PC-9 (cell line): ENCODE measurements at regions not wholly inside any gene's neighbourhood (a gene's known extent, or its start where the extent isn't known, plus 50 kb on each side); places are given as distances from the start of the nearest gene placed in this dataset.

Experiments
- BruUV-seq: library from RNA; stranded (reverse); fragments of 400-500 nt; replicated peaks from 2 replicates; lab custom pipeline; 2021; lab: Mats Ljungman, UMichigan
- CTCF ChIA-PET: fragments of 300-600 bp; sonication (Branson Sonifier 250); formaldehyde crosslinking; loops from one replicate; lab custom pipeline; 2022; ENCODE audit warnings: antibody characterized with exemption; lab: Charles Lee
- POLR2A ChIA-PET: fragments of 300-600 bp; sonication (Branson Sonifier 250); formaldehyde crosslinking; loops from one replicate; lab custom pipeline; 2022; ENCODE audit warnings: antibody characterized with exemption; ENCODE audit not compliant: unreplicated experiment; lab: Charles Lee
- DNase-seq, 2 experiments: peaks; one replicate each; pipeline versions ENCODE4 v3.0.0 to v3.0.0-alpha.2; 2015 to 2022; ENCODE audit warnings: mixed read lengths in 1 of 2
- H2AFZ ChIP-seq: fragments of 200-600 bp; sonication (generic); 2 replicates; pipeline ENCODE4 v1.8.1; 2017; ENCODE audit warnings: antibody characterized with exemption
- H3F3A ChIP-seq: fragments of 200-600 bp; sonication (generic); 2 replicates; pipeline ENCODE4 v1.8.1; 2017; ENCODE audit warnings: antibody characterized with exemption, mild to moderate bottlenecking, low read depth; ENCODE audit not compliant: insufficient read depth
- H3K27ac ChIP-seq: fragments of 200-600 bp; sonication (generic); 2 replicates; pipeline ENCODE4 v1.6.1; 2016; ENCODE audit warnings: mixed run types
- H3K27me3 ChIP-seq: fragments of 200-600 bp; sonication (generic); 2 replicates; pipeline ENCODE4 v1.6.1; 2016; ENCODE audit warnings: low read depth, mixed run types; ENCODE audit not compliant: insufficient read depth
- H3K36me3 ChIP-seq: fragments of 200-600 bp; sonication (generic); 2 replicates; pipeline ENCODE4 v1.6.1; 2016; ENCODE audit warnings: low read depth, mixed run types
- H3K4me1 ChIP-seq: fragments of 200-600 bp; sonication (generic); replicated peaks from 2 replicates; pipeline ENCODE4 v1.6.1; 2016; ENCODE audit warnings: mixed run types; ENCODE audit not compliant: insufficient read depth
- H3K4me2 ChIP-seq: fragments of 200-600 bp; sonication (generic); 2 replicates; pipeline ENCODE4 v1.6.1; 2017; ENCODE audit warnings: mixed run types
- H3K4me3 ChIP-seq: fragments of 200-600 bp; sonication (generic); 2 replicates; pipeline ENCODE4 v1.6.1; 2016; ENCODE audit warnings: mixed run types
- H3K79me2 ChIP-seq: fragments of 200-600 bp; sonication (generic); 2 replicates; pipeline ENCODE4 v1.6.1; 2017; ENCODE audit warnings: low read depth, mixed run types
- H3K9me2 ChIP-seq: fragments of 200-600 bp; sonication (generic); 2 replicates; pipeline ENCODE4 v1.8.1; 2017; ENCODE audit warnings: mild to moderate bottlenecking; ENCODE audit not compliant: insufficient read depth
- H3K9me3 ChIP-seq: fragments of 200-600 bp; sonication (generic); 2 replicates; pipeline ENCODE4 v1.8.1; 2016; ENCODE audit warnings: low read depth; ENCODE audit not compliant: insufficient read depth
- H4K20me1 ChIP-seq: fragments of 200-600 bp; sonication (generic); 2 replicates; pipeline ENCODE4 v1.8.1; 2017; ENCODE audit not compliant: insufficient read depth
- CTCF ChIP-seq: fragments of 200-600 bp; sonication (generic); conservative IDR thresholded peaks from 2 replicates; pipeline ENCODE4 v1.6.1; 2017; ENCODE audit warnings: mixed run types, antibody characterized with exemption, mild to moderate bottlenecking, moderate library complexity
- EZH2 ChIP-seq: fragments of 200-600 bp; sonication (generic); IDR thresholded peaks from 2 replicates; pipeline ENCODE4 v1.8.0; 2017; ENCODE audit warnings: antibody characterized with exemption, low read depth
- intact Hi-C: fragments of 100-400 bp; cut with micrococcal nuclease; formaldehyde crosslinking; loops from one replicate; pipeline ENCODE4 v1.10.0; 2022; ENCODE audit not compliant: unreplicated experiment

- Histone ChIP-seq H2AFZ (no peak overlapping the region), H3K9me2 (no peaks in the 10 kb centered on the region), H3K27ac (no peak overlapping the region), H3K36me3 (no peaks in the 10 kb centered on the region), H3K79me2 (no peaks in the 10 kb centered on the region), H3K9me3 (no peaks in the 10 kb centered on the region), H3K4me2 (no peak overlapping the region), H4K20me1 (no peaks in the 10 kb centered on the region), H3F3A (no peaks in the 10 kb centered on the region), H3K27me3 (0 out of 2 replicates have a peak, but pooled peaks cover 8% of the 10 kb centered on the region), H3K4me1 (no peaks in the 10 kb centered on the region), H3K4me3 (no peak overlapping the region)
- BruUV-seq: no TSS peak
- ChIA-PET CTCF (no interaction called here), POLR2A (no interaction called here)
- no peak for TF ChIP-seq EZH2
- TF ChIP-seq CTCF: no peak
- intact Hi-C loops: no loop called here
- DNase-seq: no peak
Observed at GRCh38 chr16:7103056-7103455, 229.6 kb upstream of the RBFOX1 start.

- no peaks in the 10 kb centered on the region for H3K4me1 ChIP-seq
- no peak for DNase-seq
- TF ChIP-seq CTCF (no peak), EZH2 (no peak)
- intact Hi-C loops: no loop called here
- H3F3A ChIP-seq: no peaks in the 10 kb centered on the region
- no peaks in the 10 kb centered on the region for H3K9me3 ChIP-seq
- H3K36me3 ChIP-seq: no peaks in the 10 kb centered on the region
- H3K4me3 ChIP-seq: no peak overlapping the region
- no peaks in the 10 kb centered on the region for H3K79me2 ChIP-seq
- H3K9me2 ChIP-seq: no peaks in the 10 kb centered on the region
- no TSS peak for BruUV-seq
- H3K27ac ChIP-seq: no peak overlapping the region
- no peaks in the 10 kb centered on the region for H4K20me1 ChIP-seq
- POLR2A ChIA-PET: no interaction called here
- CTCF ChIA-PET: no interaction called here
- no peak overlapping the region for H2AFZ ChIP-seq
- no peak overlapping the region for H3K4me2 ChIP-seq
- 0 out of 2 replicates have a peak, but pooled peaks cover 8% of the 10 kb centered on the region for H3K27me3 ChIP-seq
Observed at GRCh38 chr16:7101054-7101453, 231.6 kb upstream of the RBFOX1 start.

GRCh38 chr16:7097518-7097917, 235.1 kb upstream of the RBFOX1 start:
- intact Hi-C loops: no loop called here
- DNase-seq: no peak
- Histone ChIP-seq H3K27ac (no peak overlapping the region), H3K4me1 (no peaks in the 10 kb centered on the region), H3K4me2 (no peak overlapping the region), H3K9me2 (no peaks in the 10 kb centered on the region), H3F3A (no peaks in the 10 kb centered on the region), H3K27me3 (0 out of 2 replicates have a peak, but pooled peaks cover 12% of the 10 kb centered on the region), H3K36me3 (no peaks in the 10 kb centered on the region), H2AFZ (no peak overlapping the region), H3K4me3 (no peak overlapping the region), H3K79me2 (no peaks in the 10 kb centered on the region), H3K9me3 (no peaks in the 10 kb centered on the region), H4K20me1 (no peaks in the 10 kb centered on the region)
- BruUV-seq: no TSS peak
- no peak for TF ChIP-seq EZH2
- ChIA-PET POLR2A (no interaction called here), CTCF (no interaction called here)

GRCh38 chr16:7093511-7093910, 239.1 kb upstream of the RBFOX1 start:
- TF ChIP-seq EZH2: no peak
- TF ChIP-seq CTCF: no peak
- Histone ChIP-seq H3K9me2 (no peaks in the 10 kb centered on the region), H3K4me1 (no peaks in the 10 kb centered on the region), H3K27me3 (peaks cover 20% of the 10 kb centered on the region; the same call in 1 of the 2 replicates), H3K4me2 (no peak overlapping the region), H3K36me3 (no peaks in the 10 kb centered on the region), H3K4me3 (no peak overlapping the region), H4K20me1 (no peaks in the 10 kb centered on the region), H3K9me3 (no peaks in the 10 kb centered on the region; the same call in 1 of the 2 replicates), H2AFZ (no peak overlapping the region), H3F3A (no peaks in the 10 kb centered on the region), H3K79me2 (no peaks in the 10 kb centered on the region), H3K27ac (no peak overlapping the region)
- ChIA-PET POLR2A (no interaction called here), CTCF (no interaction called here)
- no TSS peak for BruUV-seq
- no peak for DNase-seq
- intact Hi-C loops: no loop called here
